ENCODE measurements at regions not wholly inside any gene's neighbourhood (a gene's known extent, or its start where the extent isn't known, plus 50 kb on each side); places are given as distances from the start of the nearest gene placed in this dataset.

GRCh38 chr7:54112567-54112966 is 429.6 kb upstream of the VSTM2A start:
- Histone ChIP-seq H3K27ac (ENCODE audit: low read length) (no peak overlapping the region), H3K36me3 (ENCODE audit: control insufficient read depth, insufficient read depth, low read length) (no peaks in the 10 kb centered on the region), H3K4me3 (ENCODE audit: low read length) (no peak overlapping the region), H3K27me3 (ENCODE audit: control insufficient read depth, insufficient read depth, low read length) (no peaks in the 10 kb centered on the region), H3K9me3 (ENCODE audit: control insufficient read depth, insufficient read depth, low read length) (peaks cover 16% of the 10 kb centered on the region), H3K4me1 (ENCODE audit: control insufficient read depth, insufficient read depth, low read length) (no peaks in the 10 kb centered on the region)
- H3K4me1 Mint-ChIP-seq: no peaks in the 10 kb centered on the region
- WGBS (ENCODE audit: insufficient coverage): 71% methylated on average over 3 of the region's 3 CpGs
- ATAC-seq (no peak), DNase-seq (no peak)
- TF ChIP-seq CTCF (IDR thresholded peaks at IDR 0.05): no peak
- no peak overlapping the region for H3K4me3 Mint-ChIP-seq
- intact Hi-C loops (cut with micrococcal nuclease): no loop called here
- peaks cover 25% of the 10 kb centered on the region for H3K36me3 Mint-ChIP-seq
- H3K27me3 Mint-ChIP-seq (ENCODE audit: low read depth in 2 of 2): no peaks in the 10 kb centered on the region
- no peak overlapping the region for H3K27ac Mint-ChIP-seq
- peaks cover 23 to 38% of the 10 kb centered on the region in 2 donors for H3K9me3 Mint-ChIP-seq

- intact Hi-C loops (cut with micrococcal nuclease): no loop called here
- H3K27ac ChIP-seq (ENCODE audit: low read length): no peak overlapping the region
- DNase-seq (no peak), ATAC-seq (no peak)
- H3K27me3 ChIP-seq (ENCODE audit: control insufficient read depth, insufficient read depth, low read length): no peaks in the 10 kb centered on the region
- H3K27ac Mint-ChIP-seq: no peak overlapping the region
- no peak overlapping the region for H3K4me3 Mint-ChIP-seq
- H3K36me3 Mint-ChIP-seq: peaks cover 18% of the 10 kb centered on the region
- 88% methylated on average over 9 of the region's 9 CpGs for WGBS (ENCODE audit: insufficient coverage)
- H3K9me3 Mint-ChIP-seq: peaks cover 21 to 30% of the 10 kb centered on the region in 2 donors
- H3K4me1 ChIP-seq (ENCODE audit: control insufficient read depth, insufficient read depth, low read length): no peaks in the 10 kb centered on the region
- TF ChIP-seq CTCF (IDR thresholded peaks at IDR 0.05): no peak
- H3K4me1 Mint-ChIP-seq: no peaks in the 10 kb centered on the region
- no peak overlapping the region for H3K4me3 ChIP-seq (ENCODE audit: low read length)
- no peaks in the 10 kb centered on the region for H3K27me3 Mint-ChIP-seq (ENCODE audit: low read depth in 2 of 2)
- H3K36me3 ChIP-seq (ENCODE audit: control insufficient read depth, insufficient read depth, low read length): no peaks in the 10 kb centered on the region
- peaks cover 16% of the 10 kb centered on the region for H3K9me3 ChIP-seq (ENCODE audit: control insufficient read depth, insufficient read depth, low read length)
These were observed 427.0 kb upstream of the VSTM2A start for GRCh38 chr7:54115028-54115763.

GRCh38 chr7:54116956-54117355 is 425.2 kb upstream of the VSTM2A start:
- 80% methylated on average over 1 of the region's 2 CpGs for WGBS (ENCODE audit: insufficient coverage)
- peaks cover 13% of the 10 kb centered on the region for H3K9me3 ChIP-seq (ENCODE audit: control insufficient read depth, insufficient read depth, low read length)
- ATAC-seq (no peak), DNase-seq (no peak)
- intact Hi-C loops (cut with micrococcal nuclease): no loop called here
- Mint-ChIP-seq H3K9me3 (peaks cover 15 to 19% of the 10 kb centered on the region in 2 donors), H3K27me3 (ENCODE audit: low read depth in 2 of 2) (no peaks in the 10 kb centered on the region), H3K4me3 (no peak overlapping the region), H3K4me1 (no peaks in the 10 kb centered on the region), H3K27ac (no peak overlapping the region), H3K36me3 (peaks cover 7% of the 10 kb centered on the region)
- no peak overlapping the region for H3K4me3 ChIP-seq (ENCODE audit: low read length)
- H3K4me1 ChIP-seq (ENCODE audit: control insufficient read depth, insufficient read depth, low read length): no peaks in the 10 kb centered on the region
- no peaks in the 10 kb centered on the region for H3K27me3 ChIP-seq (ENCODE audit: control insufficient read depth, insufficient read depth, low read length)
- H3K27ac ChIP-seq (ENCODE audit: low read length): no peak overlapping the region
- TF ChIP-seq CTCF (IDR thresholded peaks at IDR 0.05): no peak
- H3K36me3 ChIP-seq (ENCODE audit: control insufficient read depth, insufficient read depth, low read length): no peaks in the 10 kb centered on the region

GRCh38 chr7:54129035-54129434 is 413.1 kb upstream of the VSTM2A start:
- TF ChIP-seq CTCF (IDR thresholded peaks at IDR 0.05): no peak
- ATAC-seq (no peak), DNase-seq (no peak)
- no peaks in the 10 kb centered on the region for H3K36me3 ChIP-seq (ENCODE audit: control insufficient read depth, insufficient read depth, low read length)
- H3K9me3 ChIP-seq (ENCODE audit: control insufficient read depth, insufficient read depth, low read length): peaks cover 17% of the 10 kb centered on the region
- no peaks in the 10 kb centered on the region for H3K4me1 ChIP-seq (ENCODE audit: control insufficient read depth, insufficient read depth, low read length)
- H3K27ac ChIP-seq (ENCODE audit: low read length): no peak overlapping the region
- H3K4me3 Mint-ChIP-seq: no peak overlapping the region
- H3K4me3 ChIP-seq (ENCODE audit: low read length): no peak overlapping the region
- H3K27me3 Mint-ChIP-seq (ENCODE audit: low read depth in 2 of 2): no peaks in the 10 kb centered on the region
- no peaks in the 10 kb centered on the region for H3K27me3 ChIP-seq (ENCODE audit: control insufficient read depth, insufficient read depth, low read length)
- H3K27ac Mint-ChIP-seq: no peak overlapping the region
- peaks cover 5% of the 10 kb centered on the region for H3K36me3 Mint-ChIP-seq
- intact Hi-C loops (cut with micrococcal nuclease): no loop called here
- H3K4me1 Mint-ChIP-seq: no peaks in the 10 kb centered on the region
- peaks cover 21 to 23% of the 10 kb centered on the region in 2 donors for H3K9me3 Mint-ChIP-seq

Data from natural killer cell (primary cell).